AG09309 (cell line): ENCODE measurements at regions not wholly inside any gene's neighbourhood (a gene's known extent, or its start where the extent isn't known, plus 50 kb on each side); places are given as distances from the start of the nearest gene placed in this dataset.

Experiments used
- DNase-seq: peaks from one replicate; pipeline ENCODE4 v3.0.0-alpha.2; 2010; ENCODE audit warnings: low read depth
- H3K4me3 ChIP-seq: 2 replicates; pipeline ENCODE4 v1.5.1; 2011; ENCODE audit warnings: mild to moderate bottlenecking, low read depth, low read length, moderate library complexity; ENCODE audit not compliant: control insufficient read depth
- CTCF ChIP-seq: IDR thresholded peaks from 2 replicates; pipeline ENCODE4 v1.5.1; 2011; ENCODE audit warnings: mild to moderate bottlenecking, low read depth, low read length, inconsistent platforms; ENCODE audit not compliant: insufficient read depth, control insufficient read depth; ENCODE audit errors: missing control alignments

- no peak overlapping the region for H3K4me3 ChIP-seq
- no peak for DNase-seq
- no peak for TF ChIP-seq CTCF
These were observed 465.3 kb downstream of the EIPR1 start for GRCh38 chr2:2912293-2912692.

- no peak overlapping the region for H3K4me3 ChIP-seq
- no peak for DNase-seq
- no peak for TF ChIP-seq CTCF
These were observed 467.4 kb downstream of the EIPR1 start for GRCh38 chr2:2910259-2910658.

GRCh38 chr2:2909086-2910035 lies 468.3 kb downstream of the EIPR1 start:
- H3K4me3 ChIP-seq, result no peak overlapping the region
- TF ChIP-seq CTCF, result no peak
- DNase-seq, result no peak

- DNase-seq, result no peak
- TF ChIP-seq CTCF, result no peak
- no peak overlapping the region for H3K4me3 ChIP-seq
These were observed 471.5 kb downstream of the EIPR1 start for GRCh38 chr2:2906091-2906490.

- TF ChIP-seq CTCF, result no peak
- DNase-seq, result no peak
- H3K4me3 ChIP-seq, result no peak overlapping the region
These were observed 472.8 kb downstream of the EIPR1 start for GRCh38 chr2:2904721-2905350.

GRCh38 chr2:2902547-2903281 lies 474.9 kb downstream of the EIPR1 start:
- no peak for DNase-seq
- no peak for TF ChIP-seq CTCF
- no peak overlapping the region for H3K4me3 ChIP-seq
